C1 segment of cervical spinal cord (tissue), 14 donors: ENCODE measurements at regions not wholly inside any gene's neighbourhood (a gene's known extent, or its start where the extent isn't known, plus 50 kb on each side); places are given as distances from the start of the nearest gene placed in this dataset.

Experiments used
- DNase-seq, 14 donors: peaks; one replicate each; lab custom pipeline; 2025; lab: John Stamatoyannopoulos, UW

DNA sequence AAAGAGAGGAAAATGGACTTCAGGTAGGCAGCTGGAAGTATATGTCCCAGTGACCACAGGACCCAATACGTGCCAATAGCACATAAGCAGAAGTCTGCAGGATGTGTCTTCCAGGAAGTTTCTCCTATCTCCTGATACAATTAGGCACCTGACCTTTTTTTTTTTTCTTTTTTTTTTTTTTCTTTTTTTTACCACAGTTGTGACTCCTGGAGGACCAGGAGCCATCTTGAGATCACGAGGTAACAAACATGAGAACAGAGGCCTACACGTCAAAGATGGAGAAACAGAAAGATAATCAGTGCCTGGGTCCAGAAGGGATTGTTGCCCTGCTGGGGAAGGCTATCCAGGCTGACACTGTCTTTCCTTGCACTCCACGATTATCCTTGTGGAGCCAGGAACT lies 312.4 kb upstream of the NEBL start:
- DNase-seq: no peak

DNA sequence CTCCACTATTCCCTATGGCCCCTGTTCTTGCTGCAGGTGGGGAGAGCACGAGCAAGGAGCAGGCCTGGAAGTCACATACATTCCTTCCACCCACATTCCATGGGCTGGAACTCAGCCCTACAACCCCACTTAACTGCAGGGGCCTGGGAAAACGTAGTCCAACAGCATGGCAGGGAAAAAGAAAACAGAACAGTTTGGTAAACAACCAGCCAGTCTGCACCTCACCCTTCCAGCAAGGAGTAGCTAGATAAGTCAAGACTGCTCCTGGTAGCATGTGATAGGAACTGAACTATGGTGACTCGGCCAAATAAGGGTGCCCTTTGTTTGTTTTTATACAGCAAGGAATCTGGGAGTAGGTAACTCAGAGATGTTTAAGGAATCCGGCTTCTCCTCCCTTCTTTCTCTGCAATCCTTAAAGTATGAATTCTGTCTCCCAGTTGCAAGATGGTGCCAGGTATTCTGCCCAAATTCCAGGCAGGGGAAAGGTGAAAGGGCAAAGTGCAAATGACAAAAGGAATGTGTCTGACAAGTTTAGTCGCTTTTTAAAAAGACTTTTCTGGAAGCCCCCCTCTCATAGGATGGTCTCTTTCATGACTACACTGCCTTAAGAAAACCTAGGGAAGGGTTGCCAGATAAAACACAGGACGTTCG lies 311.7 kb upstream of the NEBL start:
- no peak for DNase-seq

DNA sequence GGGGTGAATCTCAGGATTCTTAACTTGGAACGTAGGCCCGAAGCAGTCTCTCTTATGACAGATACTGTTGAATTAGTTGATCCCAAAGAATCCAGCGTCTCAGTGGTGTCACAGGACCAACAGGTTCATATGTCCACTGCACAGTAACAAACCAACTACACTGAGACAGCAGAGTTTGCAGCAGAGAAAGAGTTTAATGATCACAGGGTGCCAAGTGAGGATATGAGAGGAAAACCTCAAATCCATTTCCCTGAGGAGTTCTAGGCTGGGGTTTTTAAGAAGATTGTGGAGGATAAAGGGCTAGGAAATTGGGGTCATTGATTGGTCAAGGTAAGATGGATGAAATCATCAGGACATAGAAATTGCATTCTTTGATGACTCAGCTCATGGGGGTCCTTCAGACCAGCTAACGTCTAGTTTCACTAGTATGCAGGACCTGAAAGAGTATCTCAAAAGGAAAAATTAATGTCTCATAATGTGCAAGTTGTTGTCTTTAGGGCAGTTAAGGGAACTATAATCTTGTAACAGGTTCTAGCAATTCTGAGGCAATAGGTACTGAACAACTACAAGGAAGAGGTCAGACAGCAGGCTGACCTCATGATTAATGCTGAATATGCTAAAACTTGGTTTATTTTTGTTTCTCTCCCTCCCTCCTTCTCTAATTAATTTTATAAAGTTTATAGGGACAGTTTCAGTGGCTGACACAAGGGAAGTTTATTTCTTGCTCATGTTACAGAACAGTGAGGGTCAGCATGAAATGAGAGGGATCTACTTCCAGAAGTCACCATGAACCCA lies 310.9 kb upstream of the NEBL start:
- no peak for DNase-seq

DNA sequence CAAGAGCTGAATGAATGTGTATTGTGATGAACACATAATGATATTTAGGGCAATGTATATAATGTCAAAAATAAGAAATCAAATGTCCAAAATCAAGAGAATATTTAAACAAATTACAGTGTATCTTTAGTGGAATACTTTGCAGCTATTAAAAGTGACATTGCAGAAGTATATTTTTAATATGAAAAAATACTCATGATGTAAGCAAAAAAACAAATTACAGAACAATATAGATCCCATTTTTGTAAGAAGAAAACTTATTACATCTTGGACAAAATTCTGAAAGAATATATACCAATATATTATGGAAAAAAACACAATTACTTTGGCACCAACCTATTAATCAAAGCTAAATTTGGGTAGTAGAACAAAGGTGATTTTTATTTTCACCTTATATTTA lies 308.2 kb upstream of the NEBL start:
- no peak for DNase-seq

DNA sequence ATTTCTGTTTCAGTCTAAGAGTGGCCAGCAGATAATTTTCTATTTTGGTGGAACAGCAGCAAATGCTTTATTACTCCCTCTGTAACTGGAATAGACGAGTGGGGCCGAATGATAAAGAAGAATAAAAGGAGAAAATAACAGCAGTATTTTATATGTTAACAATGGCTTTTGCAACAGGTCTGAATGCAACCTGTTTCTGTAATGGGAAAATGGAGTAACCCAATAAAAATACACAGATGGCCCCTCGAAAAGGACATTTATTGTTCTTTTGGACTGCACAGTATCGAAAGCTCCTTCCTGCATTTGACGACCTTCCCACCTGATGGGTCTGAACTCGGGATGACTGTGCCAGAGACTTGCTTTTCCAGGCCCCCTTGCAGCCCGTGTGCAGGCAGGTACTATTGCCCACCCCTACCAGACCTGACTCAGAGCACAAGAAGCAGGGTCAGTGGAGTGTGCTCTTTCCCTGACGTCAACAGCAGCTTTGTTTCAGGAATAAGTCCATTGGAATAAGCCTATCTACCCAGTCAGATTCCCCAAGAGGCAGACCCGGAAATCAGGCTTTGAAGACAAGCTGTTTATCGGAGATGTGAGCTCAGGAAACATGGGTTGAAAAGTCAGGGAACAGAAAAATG lies 306.5 kb upstream of the NEBL start:
- no peak for DNase-seq

DNA sequence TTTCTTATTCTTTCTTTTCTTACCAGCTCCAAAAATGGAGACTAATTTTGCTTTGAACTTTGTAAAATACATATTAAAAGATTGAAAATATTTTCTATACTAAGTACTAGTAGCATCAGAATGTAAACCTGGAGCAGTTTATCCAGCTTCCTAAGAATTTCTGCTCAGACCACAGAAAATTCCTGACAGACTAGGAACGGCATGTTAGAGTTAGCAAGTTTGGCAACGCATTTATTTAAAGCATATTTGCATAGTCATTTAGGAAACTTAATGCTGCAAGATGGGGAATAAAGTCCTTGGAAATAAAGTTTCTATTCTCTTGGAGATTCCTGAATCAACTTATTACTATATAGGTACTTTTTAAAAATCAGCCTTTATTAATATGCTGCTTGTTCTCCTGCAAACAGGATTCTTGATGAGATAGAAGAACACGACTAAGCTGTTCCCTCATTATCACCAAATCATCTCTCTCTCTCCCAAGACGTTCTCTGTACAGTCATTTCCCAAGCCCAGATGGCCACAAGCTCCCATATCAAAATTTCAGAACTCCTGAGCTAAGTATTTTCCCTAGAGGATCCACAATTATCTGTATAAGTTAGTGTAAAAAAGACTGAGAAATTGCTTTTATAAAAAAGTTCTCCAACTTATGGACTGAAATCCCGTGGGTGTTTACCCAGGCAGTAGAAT lies 305.8 kb upstream of the NEBL start:
- DNase-seq: no peak

DNA sequence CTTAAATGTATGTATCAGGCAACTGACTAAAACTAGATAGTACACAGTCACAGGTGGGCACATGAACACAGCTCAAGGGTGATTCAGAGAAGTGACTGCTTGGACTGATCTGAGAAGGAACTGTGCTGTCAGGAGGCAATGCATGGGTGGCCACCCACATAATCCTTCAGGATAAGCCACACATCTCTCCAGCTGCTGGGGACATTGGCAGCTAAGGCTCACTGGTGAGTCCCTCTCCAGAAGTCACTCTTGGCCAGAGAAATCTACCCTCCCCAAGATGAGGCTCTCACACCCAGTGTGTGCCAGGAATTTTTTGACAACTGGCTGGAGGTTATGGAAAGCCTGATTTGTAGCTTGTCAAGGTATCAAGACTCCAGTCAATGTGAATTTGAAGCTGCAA lies 302.4 kb upstream of the NEBL start:
- DNase-seq: no peak

DNA sequence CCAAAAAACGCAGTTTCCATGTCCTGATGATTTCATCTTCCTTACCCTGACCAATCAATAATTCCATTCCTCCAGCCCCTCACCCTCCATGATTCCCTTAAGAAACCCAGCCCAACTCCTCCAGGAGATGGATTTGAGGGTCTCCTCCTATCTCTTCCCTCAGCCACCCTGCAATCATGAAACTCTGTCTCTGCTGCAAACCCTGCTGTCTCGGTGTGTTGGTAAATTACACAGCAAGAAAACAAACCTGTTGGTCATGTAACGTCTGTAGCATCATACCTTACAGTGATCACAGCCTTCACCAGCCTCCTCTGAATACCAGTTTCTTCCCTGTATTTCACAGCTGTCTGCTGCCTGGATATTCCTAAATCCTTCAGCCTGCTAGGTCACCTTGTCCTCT lies 300.7 kb upstream of the NEBL start:
- no peak for DNase-seq

DNA sequence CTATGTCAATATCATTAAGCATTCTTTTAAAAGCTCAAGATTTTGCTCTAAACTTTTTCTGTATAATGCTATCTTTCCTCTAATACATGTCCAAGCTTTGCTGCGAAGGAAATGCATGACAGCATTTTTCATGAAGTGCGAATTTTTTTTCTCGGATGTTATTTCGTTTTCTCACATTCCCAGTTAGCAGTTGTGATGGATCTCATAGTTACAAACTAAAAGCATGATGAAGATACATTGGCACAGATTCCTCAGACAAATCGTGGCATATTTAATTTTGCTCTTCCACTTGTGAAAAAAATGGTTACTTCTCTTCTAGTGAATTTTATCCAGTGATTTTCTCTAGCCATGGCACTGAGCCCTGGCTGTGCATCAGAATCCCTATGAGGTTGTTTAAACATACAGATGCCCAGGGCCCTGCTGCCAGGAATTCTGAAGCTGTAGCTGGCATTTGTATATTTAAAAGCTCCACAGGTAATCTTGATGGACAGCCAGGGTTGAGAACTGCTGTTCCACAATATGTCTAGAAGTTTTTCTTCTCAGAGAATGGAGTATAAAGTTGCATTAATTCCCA lies 299.8 kb upstream of the NEBL start:
- peak in 1 of 14 donors; percentile 57 for DNase-seq

DNA sequence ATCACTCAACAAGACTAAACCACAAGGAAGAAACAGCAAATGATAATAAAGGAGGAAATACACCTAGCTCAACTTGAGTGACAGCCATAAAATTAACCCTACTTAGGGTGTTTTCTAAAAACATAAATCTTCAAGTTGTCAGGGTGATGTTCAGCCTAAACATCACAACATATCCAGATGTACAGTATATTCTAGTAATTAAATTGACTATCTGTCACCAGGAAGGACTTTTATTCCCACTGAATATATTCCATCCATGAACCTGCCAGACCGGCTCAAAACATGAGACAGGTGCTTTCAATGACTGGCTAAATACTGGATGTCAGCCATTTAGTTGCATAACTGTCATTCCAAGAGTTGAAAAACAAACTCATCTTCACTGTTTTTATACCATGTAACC lies 298.1 kb upstream of the NEBL start:
- peak in 1 of 14 donors; percentile 36 for DNase-seq

DNA sequence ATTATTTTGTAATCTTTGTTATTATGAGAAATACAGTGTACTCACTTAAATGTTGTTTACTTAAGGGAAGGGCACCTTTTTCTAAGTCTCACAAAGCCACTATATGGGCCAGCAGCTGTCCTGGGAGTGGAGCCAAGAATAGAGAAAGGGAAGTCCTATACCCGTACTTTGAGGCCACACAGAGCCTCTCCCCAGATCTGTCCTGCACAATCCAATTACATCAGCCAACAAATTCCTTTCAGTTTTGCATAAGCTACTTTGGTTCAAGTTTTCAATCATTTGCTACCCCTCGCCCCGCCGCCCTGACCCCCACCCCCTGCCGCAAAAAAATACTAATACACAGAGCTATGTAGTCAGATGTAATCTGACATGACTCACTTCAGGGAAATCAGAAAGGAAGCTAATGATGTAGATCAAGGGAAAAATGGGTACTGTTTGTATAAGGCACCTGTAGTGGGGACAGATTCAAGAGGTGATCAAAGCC lies 297.4 kb upstream of the NEBL start:
- peak in 1 of 14 donors; percentile 11 for DNase-seq

DNA sequence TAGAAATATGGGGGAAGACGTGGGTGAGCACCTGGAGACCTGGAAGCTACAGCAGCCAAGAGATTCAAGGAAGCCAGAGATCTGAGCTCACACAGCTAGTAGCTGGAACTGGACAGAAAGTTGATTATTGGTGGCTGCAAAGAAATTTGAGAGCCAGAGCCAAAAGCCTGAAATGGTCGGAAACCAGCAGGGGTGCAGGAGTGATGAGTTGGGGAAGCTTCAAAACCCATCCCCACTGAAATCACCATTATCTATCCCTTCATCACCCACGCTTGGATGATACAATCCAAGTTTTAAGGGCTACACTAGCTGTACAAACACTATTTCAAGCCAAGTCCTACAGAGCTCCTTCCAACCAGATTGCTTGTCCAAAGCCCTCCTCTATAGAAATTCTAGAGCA lies 296.1 kb upstream of the NEBL start:
- no peak for DNase-seq

DNA sequence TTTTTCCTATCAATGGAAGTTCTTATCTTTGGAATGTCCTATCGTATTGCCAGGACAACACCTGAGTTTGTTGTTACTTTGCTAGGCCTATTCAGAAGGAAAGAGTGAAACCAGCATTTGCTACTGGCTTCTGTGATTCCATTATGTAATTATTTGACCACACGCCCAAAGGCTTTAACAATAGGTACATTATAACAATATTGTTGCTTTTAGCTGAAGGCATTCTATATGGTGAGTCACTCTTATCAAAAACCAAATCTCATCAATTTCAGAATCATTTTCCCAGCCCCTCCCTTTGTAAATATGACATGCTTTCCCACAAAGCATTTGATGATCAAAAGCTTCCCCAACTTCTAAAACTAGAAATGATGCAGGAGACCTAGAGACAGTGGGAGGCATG lies 294.4 kb upstream of the NEBL start:
- DNase-seq: no peak

DNA sequence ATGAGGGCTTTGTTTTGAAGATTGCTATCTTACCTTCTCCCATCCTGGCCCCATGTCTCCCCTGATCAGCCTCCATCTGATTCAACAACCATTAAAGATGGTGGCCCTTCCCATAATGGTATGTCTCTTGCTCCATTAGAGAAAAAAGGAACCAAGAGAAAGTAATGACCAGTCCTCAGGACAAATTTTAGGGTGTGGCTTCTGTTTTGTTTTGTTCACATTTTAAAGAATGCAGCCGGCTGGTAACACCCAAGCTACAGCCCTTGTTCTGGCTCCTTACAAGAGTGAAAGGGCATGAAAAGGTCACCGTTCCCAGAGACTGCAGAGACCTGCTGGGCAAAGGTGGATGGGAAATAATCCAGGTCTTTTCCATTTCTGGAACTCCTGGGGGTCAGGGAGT lies 287.9 kb upstream of the NEBL start:
- no peak for DNase-seq

DNA sequence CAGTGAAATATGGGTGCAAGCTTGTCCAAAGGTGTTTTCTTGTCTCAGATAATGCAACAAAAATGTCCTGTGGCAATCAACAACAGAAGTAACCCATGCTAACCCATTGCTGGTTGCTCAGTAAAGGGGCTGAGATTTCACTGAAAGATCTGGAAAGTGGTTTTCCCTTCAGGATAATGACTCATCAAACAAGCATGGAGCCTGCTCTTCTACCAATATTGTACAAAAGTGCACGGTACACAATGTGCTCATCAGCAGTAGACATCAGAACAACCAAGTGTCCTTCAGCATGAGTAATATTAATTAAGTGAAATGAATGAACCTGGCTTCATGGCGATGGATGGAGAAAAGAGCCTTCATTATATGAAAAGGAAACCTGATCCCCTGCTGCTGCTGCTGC lies 287.1 kb upstream of the NEBL start:
- no peak for DNase-seq

DNA sequence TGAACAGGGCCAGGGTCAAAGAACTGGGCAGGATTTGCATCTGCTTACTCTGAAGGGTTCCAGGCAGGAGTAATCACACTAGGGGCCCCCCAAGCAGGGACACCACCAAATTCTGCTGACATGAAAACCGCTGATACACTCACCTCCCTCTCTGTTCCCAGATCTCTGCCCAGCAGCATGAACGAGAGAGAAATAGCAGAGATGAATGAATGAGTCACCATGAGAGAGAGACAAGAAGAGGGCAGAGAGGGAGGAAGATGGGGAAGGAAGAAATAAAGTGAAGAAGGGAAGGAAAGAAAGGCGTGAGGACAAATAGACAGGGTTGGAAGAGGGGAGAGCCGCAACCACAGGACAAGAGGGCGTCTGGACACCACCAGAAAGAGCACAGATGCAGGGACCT lies 285.9 kb upstream of the NEBL start:
- no peak for DNase-seq

DNA sequence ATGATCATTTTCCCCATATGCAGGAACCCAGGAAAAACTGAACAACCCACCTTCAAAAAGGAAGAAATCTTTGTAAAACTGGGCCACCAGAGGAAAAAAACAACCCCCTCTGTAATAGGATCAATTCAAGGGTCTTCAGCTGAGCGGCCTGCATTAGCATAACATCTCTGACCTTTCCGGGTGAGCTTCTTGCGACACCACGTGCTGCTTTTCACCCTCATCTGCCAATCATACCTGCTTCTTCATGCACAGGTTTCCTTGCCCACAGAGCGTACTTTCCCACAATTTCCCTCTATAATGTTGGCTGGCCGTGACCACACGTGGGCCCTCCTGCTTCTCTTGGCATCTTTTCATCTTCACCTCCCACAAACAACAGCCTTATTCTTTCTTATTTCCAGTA lies 284.3 kb upstream of the NEBL start:
- DNase-seq: no peak

DNA sequence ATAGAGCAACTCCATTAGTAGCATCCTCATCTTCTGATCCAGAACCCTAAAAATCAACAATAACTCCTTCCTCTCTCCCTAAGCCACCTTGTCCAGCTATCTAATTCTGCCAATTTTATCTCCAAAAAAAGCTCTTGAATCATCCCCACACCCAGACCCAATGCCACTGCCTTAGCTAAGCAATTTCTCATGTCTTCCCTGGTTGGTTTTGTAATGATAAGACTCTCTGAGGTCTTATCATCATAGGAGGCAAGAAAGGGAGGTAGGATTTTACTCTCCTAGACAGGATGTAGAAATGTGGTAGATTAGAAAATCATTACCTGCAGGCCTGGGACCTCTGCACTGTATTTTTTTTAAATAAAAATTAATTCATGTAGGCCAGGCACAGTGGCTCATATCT lies 283.5 kb upstream of the NEBL start:
- no peak for DNase-seq

DNA sequence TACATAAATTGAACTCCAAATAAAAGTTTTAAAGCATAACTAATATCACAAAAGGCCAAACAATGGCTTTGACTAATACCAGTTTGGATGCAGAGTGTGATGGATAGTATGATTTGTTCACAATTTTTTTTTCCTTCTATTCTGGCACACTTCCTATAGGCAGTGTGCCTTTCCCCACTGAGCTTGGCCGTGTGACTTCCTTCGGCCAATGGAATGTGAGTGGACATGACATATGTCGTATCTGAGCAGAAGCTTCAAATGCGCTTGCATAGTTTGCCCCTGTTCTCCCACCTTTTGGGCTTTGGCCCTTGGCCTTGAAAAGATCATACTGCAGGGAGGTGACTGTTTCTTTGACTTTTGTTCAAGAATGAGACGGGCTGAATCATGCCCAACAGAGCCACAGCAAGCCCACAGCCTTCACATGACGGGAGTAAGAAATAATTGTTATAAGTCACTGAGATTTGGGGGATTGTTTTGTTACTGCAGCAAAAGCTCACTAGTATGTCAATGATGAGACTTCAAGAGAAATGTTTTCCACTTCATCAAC lies 279.9 kb upstream of the NEBL start:
- DNase-seq: peak in 1 of 14 donors; percentile 53

DNA sequence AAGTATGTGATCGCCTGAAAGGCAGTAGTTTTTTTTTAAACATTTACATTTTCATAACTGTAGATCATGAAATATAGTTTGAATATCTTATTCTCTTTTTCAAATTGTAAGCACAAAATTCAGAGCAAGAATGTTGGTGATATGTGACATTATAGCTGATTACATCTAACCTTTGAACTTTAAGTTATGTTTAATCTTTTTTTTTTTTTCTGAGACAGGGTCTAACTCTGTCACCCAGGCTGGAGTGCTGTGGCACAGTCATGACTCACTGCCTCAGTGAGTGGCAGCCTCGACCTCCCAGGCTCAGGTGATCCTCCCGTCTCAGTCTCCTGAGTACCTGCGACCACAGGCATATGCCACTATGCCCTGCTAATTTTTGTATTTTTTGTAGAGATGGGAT lies 278.7 kb upstream of the NEBL start:
- DNase-seq: no peak

DNA sequence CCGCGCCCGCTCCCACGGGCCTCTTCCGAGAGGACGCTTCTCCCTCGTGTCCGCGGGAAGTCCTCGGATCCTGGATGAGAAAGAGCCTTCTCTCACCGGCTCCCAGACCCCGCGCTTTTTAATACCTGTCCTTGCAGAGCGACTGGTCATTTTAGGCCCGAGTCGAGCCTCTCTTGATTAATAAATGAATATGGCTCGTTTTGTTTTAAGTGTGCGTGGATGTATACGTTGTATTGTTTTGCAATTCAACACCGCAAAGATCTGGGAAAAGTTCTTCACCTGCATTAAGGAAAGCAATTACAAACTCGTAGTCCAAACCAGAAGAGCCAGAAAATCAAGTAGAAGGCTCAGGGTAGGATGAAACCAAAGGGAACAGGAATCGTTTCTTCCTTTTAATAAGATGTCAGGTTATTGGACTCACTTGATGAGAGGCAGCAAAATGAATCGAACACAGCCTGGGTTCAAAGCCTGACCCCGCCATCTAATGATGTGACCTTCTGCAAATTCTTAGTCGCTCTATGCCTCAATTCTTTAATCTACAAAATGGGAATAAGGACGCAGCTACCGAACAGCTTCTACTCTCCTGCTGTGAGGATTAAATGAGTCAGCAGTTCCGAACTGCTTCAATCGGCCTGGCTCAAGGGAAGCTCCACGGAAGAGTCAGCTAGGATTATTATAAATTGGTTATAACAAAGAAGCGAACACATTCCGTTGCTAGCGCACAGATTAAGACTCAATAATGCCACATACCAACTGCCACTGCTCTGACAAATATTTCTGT lies 277.8 kb upstream of the NEBL start:
- DNase-seq: peak in 1 of 14 donors; percentile 58
